ENCODE measurements at regions not wholly inside any gene's neighbourhood (a gene's known extent, or its start where the extent isn't known, plus 50 kb on each side); places are given as distances from the start of the nearest gene placed in this dataset.

DNA sequence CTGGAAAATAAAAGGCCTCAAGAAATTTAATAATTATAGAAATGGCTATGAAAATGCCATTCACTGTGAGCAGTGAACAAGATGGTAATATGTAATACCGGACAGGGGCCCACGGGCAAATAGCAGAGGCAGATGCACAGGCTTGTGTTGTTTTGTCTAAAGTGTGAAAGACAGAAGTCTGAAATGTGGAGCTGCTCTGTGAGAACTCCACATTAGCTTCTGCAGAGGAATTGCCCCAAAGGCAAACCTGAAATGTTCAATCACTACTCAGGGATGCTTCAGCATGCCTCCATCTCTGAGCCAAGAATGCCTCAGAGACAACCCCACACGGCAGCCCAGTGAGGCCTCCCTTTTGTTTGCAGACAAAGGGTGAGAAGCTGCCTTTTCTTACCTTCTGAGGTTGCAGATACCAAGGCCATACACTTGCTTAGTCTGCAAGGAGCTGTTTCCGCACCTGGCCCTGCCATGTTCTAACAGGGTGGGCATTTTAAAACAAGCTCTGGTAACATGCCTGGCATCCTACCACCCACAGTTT, 124.3 kb upstream of the CXCL14 start (continued):
- TF ChIP-seq, protein P1, sequence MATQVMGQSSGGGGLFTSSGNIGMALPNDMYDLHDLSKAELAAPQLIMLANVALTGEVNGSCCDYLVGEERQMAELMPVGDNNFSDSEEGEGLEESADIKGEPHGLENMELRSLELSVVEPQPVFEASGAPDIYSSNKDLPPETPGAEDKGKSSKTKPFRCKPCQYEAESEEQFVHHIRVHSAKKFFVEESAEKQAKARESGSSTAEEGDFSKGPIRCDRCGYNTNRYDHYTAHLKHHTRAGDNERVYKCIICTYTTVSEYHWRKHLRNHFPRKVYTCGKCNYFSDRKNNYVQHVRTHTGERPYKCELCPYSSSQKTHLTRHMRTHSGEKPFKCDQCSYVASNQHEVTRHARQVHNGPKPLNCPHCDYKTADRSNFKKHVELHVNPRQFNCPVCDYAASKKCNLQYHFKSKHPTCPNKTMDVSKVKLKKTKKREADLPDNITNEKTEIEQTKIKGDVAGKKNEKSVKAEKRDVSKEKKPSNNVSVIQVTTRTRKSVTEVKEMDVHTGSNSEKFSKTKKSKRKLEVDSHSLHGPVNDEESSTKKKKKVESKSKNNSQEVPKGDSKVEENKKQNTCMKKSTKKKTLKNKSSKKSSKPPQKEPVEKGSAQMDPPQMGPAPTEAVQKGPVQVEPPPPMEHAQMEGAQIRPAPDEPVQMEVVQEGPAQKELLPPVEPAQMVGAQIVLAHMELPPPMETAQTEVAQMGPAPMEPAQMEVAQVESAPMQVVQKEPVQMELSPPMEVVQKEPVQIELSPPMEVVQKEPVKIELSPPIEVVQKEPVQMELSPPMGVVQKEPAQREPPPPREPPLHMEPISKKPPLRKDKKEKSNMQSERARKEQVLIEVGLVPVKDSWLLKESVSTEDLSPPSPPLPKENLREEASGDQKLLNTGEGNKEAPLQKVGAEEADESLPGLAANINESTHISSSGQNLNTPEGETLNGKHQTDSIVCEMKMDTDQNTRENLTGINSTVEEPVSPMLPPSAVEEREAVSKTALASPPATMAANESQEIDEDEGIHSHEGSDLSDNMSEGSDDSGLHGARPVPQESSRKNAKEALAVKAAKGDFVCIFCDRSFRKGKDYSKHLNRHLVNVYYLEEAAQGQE (IDR thresholded peaks at IDR 0.05; ENCODE audit: low read depth, low read length) = no peak

DNA sequence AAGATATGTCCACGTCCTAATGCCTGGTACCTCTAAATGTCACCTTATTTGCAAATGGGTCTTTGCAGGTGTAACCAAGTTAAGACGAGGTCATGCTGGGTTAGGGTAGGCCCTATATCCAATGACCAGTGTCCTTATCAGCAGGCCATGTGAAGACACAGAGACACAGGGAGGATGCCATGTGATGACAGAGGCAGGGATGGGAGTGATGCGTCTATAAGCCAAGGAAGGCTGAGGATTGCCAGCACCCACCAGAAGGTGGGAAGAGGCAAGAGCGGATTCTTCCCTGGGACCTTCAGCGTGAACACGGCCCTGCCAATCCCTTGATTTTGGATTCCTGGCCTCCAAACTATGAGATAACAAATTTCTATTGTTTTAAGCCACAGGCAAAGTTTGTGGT, 123.4 kb upstream of the CXCL14 start:
- ChIA-PET POLR2A (no interaction called here), CTCF (no interaction called here)
- Histone ChIP-seq H3K4me2 (no peak overlapping the region), H3K9ac (no peak overlapping the region), H3K27me3 (ENCODE audit: insufficient read depth) (no peaks in the 10 kb centered on the region), H3K9me2 (no peaks in the 10 kb centered on the region), H3K36me3 (replicated peaks in 1 of 2; ENCODE audit: control insufficient read depth in 1 of 2, insufficient read depth in 2 of 2, low read length in 1 of 2) (no peaks in the 10 kb centered on the region), H3F3A (replicated peaks; ENCODE audit: insufficient read depth) (no peaks in the 10 kb centered on the region), H3K27ac (ENCODE audit: low read depth in 2 of 2, low read length in 1 of 2) (no peak overlapping the region), H4K20me1 (ENCODE audit: insufficient read depth) (no peaks in the 10 kb centered on the region), H2AFZ (ENCODE audit: low read depth) (no peak overlapping the region), H3K4me1 (ENCODE audit: control insufficient read depth in 1 of 2, insufficient read depth in 2 of 2, low read depth in 1 of 2, low read length in 1 of 2) (no peaks in the 10 kb centered on the region), H3K9me3 (no peaks in the 10 kb centered on the region), H3K79me2 (ENCODE audit: insufficient read depth) (no peaks in the 10 kb centered on the region), H3K4me3 (ENCODE audit: low read depth in 2 of 2, low read length in 1 of 2) (no peak overlapping the region)
- no peak for DNase-seq
- TF ChIP-seq, protein P2, sequence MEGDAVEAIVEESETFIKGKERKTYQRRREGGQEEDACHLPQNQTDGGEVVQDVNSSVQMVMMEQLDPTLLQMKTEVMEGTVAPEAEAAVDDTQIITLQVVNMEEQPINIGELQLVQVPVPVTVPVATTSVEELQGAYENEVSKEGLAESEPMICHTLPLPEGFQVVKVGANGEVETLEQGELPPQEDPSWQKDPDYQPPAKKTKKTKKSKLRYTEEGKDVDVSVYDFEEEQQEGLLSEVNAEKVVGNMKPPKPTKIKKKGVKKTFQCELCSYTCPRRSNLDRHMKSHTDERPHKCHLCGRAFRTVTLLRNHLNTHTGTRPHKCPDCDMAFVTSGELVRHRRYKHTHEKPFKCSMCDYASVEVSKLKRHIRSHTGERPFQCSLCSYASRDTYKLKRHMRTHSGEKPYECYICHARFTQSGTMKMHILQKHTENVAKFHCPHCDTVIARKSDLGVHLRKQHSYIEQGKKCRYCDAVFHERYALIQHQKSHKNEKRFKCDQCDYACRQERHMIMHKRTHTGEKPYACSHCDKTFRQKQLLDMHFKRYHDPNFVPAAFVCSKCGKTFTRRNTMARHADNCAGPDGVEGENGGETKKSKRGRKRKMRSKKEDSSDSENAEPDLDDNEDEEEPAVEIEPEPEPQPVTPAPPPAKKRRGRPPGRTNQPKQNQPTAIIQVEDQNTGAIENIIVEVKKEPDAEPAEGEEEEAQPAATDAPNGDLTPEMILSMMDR (IDR thresholded peaks at IDR 0.05) = no peak
- TF ChIP-seq TCF12 (IDR thresholded peaks at IDR 0.05) (no peak), TAF1 (IDR thresholded peaks at IDR 0.05; ENCODE audit: borderline replicate concordance, low read depth, low read length) (no peak), GATA2 (CRISPR knock-in tag; IDR thresholded peaks at IDR 0.05) (no peak), EZH2phosphoT487 (IDR thresholded peaks at IDR 0.05; ENCODE audit: borderline replicate concordance, low read depth) (no peak), RCOR1 (IDR thresholded peaks at IDR 0.05; ENCODE audit: low read length) (no peak), FOXM1 (IDR thresholded peaks at IDR 0.05; ENCODE audit: low read depth) (no peak), ELF1 (IDR thresholded peaks at IDR 0.05) (no peak), RXRA (IDR thresholded peaks at IDR 0.05; ENCODE audit: borderline replicate concordance, low read depth) (no peak), JUND (IDR thresholded peaks at IDR 0.05) (no peak)
- 35% methylated on average over 6 of the region's 6 CpGs for WGBS (ENCODE audit: low lambda C conversion rate)

DNA sequence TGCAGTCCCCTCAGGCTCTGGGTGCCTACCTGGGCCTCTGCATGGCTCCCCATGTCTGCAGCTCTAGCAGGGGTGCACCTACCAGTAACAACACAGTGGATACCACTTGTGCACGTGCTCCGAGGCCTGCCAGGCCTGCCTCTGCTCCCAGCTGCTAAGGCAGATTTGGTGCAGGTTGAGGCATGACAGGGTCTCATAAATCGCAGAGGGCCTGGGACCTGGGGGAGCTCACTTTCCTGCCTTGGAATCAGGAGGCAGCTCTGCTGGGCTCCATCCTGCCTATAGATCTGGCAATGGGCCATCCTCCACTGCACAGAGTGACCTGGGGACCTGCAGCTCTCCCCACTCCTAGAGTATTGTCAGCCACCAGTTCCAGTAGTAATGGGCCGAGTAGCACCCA, 121.9 kb upstream of the CXCL14 start:
- Histone ChIP-seq H3K4me3 (ENCODE audit: low read depth in 2 of 2, low read length in 1 of 2) (no peak overlapping the region), H3K4me2 (no peak overlapping the region), H3F3A (replicated peaks; ENCODE audit: insufficient read depth) (no peaks in the 10 kb centered on the region), H3K4me1 (ENCODE audit: control insufficient read depth in 1 of 2, insufficient read depth in 2 of 2, low read depth in 1 of 2, low read length in 1 of 2) (no peaks in the 10 kb centered on the region), H4K20me1 (ENCODE audit: insufficient read depth) (no peaks in the 10 kb centered on the region), H3K27ac (ENCODE audit: low read depth in 2 of 2, low read length in 1 of 2) (no peak overlapping the region), H3K9me2 (no peaks in the 10 kb centered on the region), H3K36me3 (replicated peaks in 1 of 2; ENCODE audit: control insufficient read depth in 1 of 2, insufficient read depth in 2 of 2, low read length in 1 of 2) (no peaks in the 10 kb centered on the region), H2AFZ (ENCODE audit: low read depth) (no peak overlapping the region), H3K9ac (no peak overlapping the region), H3K27me3 (ENCODE audit: insufficient read depth) (no peaks in the 10 kb centered on the region), H3K79me2 (ENCODE audit: insufficient read depth) (no peaks in the 10 kb centered on the region), H3K9me3 (no peaks in the 10 kb centered on the region)
- DNase-seq = no peak
- no peak for TF ChIP-seq TCF12 (IDR thresholded peaks at IDR 0.05)
- no peak for TF ChIP-seq RFX5 (IDR thresholded peaks at IDR 0.05; ENCODE audit: low read length)
- TF ChIP-seq TEAD4 (IDR thresholded peaks at IDR 0.05; ENCODE audit: borderline replicate concordance, insufficient read depth) = no peak
- TF ChIP-seq, protein P3, sequence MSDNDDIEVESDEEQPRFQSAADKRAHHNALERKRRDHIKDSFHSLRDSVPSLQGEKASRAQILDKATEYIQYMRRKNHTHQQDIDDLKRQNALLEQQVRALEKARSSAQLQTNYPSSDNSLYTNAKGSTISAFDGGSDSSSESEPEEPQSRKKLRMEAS (IDR thresholded peaks at IDR 0.05; ENCODE audit: low read depth) = no peak
- no peak for TF ChIP-seq MXI1 (IDR thresholded peaks at IDR 0.05; ENCODE audit: low read depth, low read length)
- no peak for TF ChIP-seq GATA2 (CRISPR knock-in tag; IDR thresholded peaks at IDR 0.05)
- TF ChIP-seq, protein P4, sequence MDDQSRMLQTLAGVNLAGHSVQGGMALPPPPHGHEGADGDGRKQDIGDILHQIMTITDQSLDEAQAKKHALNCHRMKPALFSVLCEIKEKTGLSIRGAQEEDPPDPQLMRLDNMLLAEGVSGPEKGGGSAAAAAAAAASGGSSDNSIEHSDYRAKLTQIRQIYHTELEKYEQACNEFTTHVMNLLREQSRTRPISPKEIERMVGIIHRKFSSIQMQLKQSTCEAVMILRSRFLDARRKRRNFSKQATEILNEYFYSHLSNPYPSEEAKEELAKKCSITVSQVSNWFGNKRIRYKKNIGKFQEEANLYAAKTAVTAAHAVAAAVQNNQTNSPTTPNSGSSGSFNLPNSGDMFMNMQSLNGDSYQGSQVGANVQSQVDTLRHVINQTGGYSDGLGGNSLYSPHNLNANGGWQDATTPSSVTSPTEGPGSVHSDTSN (IDR thresholded peaks at IDR 0.05) = no peak
- no peak for TF ChIP-seq RXRA (IDR thresholded peaks at IDR 0.05; ENCODE audit: borderline replicate concordance, low read depth)
- no peak for TF ChIP-seq MEF2A (IDR thresholded peaks at IDR 0.05; ENCODE audit: borderline replicate concordance, low read depth)
- TF ChIP-seq, protein P5, sequence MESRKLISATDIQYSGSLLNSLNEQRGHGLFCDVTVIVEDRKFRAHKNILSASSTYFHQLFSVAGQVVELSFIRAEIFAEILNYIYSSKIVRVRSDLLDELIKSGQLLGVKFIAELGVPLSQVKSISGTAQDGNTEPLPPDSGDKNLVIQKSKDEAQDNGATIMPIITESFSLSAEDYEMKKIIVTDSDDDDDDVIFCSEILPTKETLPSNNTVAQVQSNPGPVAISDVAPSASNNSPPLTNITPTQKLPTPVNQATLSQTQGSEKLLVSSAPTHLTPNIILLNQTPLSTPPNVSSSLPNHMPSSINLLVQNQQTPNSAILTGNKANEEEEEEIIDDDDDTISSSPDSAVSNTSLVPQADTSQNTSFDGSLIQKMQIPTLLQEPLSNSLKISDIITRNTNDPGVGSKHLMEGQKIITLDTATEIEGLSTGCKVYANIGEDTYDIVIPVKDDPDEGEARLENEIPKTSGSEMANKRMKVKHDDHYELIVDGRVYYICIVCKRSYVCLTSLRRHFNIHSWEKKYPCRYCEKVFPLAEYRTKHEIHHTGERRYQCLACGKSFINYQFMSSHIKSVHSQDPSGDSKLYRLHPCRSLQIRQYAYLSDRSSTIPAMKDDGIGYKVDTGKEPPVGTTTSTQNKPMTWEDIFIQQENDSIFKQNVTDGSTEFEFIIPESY (IDR thresholded peaks at IDR 0.05; ENCODE audit: borderline replicate concordance, low read depth) = no peak
- no peak for TF ChIP-seq SIN3A (IDR thresholded peaks at IDR 0.05; ENCODE audit: borderline replicate concordance, low read depth, low read length)
- ChIA-PET POLR2A (no interaction called here), CTCF (no interaction called here)
- WGBS (ENCODE audit: low lambda C conversion rate) = 19% methylated on average over 2 of the region's 4 CpGs
